Endothelial cell of umbilical vein (primary cell): ENCODE measurements at regions not wholly inside any gene's neighbourhood (a gene's known extent, or its start where the extent isn't known, plus 50 kb on each side); places are given as distances from the start of the nearest gene placed in this dataset.

Source experiments
- BruUV-seq: library from RNA; stranded (reverse); fragments of 400-500 nt; replicated peaks from 2 replicates; lab custom pipeline; 2021; lab: Mats Ljungman, UMichigan
- CTCF ChIA-PET: fragments of 300-600, 350-600 bp; sonication (Branson Sonifier 250); formaldehyde crosslinking; loops from one replicate; lab custom pipeline; 2021; ENCODE audit warnings: antibody characterized with exemption, inconsistent platforms; lab: Charles Lee
- POLR2A ChIA-PET: fragments of 300-600, 350-600 bp; sonication (Branson Sonifier 250); formaldehyde crosslinking; loops from one replicate; lab custom pipeline; 2021; ENCODE audit warnings: antibody characterized with exemption, inconsistent platforms; lab: Charles Lee
- DNase-seq: peaks from one replicate; pipeline ENCODE4 v3.0.0-alpha.2; 2011; ENCODE audit warnings: low read depth, low spot score
- FAIRE-seq: peaks from 2 replicates; lab custom pipeline; 2011; peaks lifted over from hg19 to GRCh38; lab: Jason Lieb, UNC
- H2AFZ ChIP-seq: 2 replicates; pipeline ENCODE4 v1.6.0; 2012; ENCODE audit warnings: low read depth, low read length, control low read depth, inconsistent platforms
- H3K27ac ChIP-seq: 2 replicates; pipeline ENCODE4 v1.5.1; 2011; ENCODE audit warnings: low read depth, mild to moderate bottlenecking, control low read depth, low read length, moderate library complexity; ENCODE audit not compliant: insufficient read depth
- H3K27me3 ChIP-seq, 2 experiments: 2 replicates each; pipeline versions ENCODE4 v1.6.0 to v1.6.1; 2011; ENCODE audit warnings: low read length in 2 of 2, mixed read lengths in 1 of 2; ENCODE audit not compliant: control insufficient read depth in 2 of 2, insufficient read depth in 2 of 2
- H3K36me3 ChIP-seq, 2 experiments: 2 replicates in 1 of 2; 3 replicates in 1 of 2; pipeline ENCODE4 v1.5.1; 2011; ENCODE audit warnings: low read length in 2 of 2, mild to moderate bottlenecking in 1 of 2, moderate library complexity in 1 of 2; ENCODE audit not compliant: control insufficient read depth in 2 of 2, insufficient read depth in 2 of 2; ENCODE audit errors: extremely low read depth in 1 of 2
- H3K4me1 ChIP-seq: 3 replicates; pipeline ENCODE4 v1.5.1; 2011; ENCODE audit warnings: mild to moderate bottlenecking, low read length; ENCODE audit not compliant: control insufficient read depth, insufficient read depth; ENCODE audit errors: extremely low read depth
- H3K4me2 ChIP-seq: 2 replicates; pipeline ENCODE4 v1.6.1; 2011; ENCODE audit warnings: low read length, control low read depth, mixed read lengths; ENCODE audit not compliant: insufficient read depth
- H3K4me3 ChIP-seq, 3 experiments: fragments of 200-600 bp in 1 of 3; sonication (generic), shearing (Covaris generic) in 1 of 3; replicated peaks in 1 of 3; 2 replicates each; pipeline ENCODE4 v1.5.1; 2011 to 2016; ENCODE audit warnings: control low read depth in 3 of 3, low read length in 3 of 3, mild to moderate bottlenecking in 2 of 3, inconsistent platforms in 1 of 3, low read depth in 1 of 3, moderate library complexity in 1 of 3; ENCODE audit not compliant: insufficient read depth in 1 of 3
- H3K79me2 ChIP-seq: 2 replicates; pipeline ENCODE4 v1.6.0; 2012; ENCODE audit warnings: low read length, inconsistent platforms; ENCODE audit not compliant: control insufficient read depth, insufficient read depth
- H3K9ac ChIP-seq: replicated peaks from 2 replicates; pipeline ENCODE3; 2011; ENCODE audit warnings: low read length, control low read depth; ENCODE audit not compliant: insufficient read depth; ENCODE audit errors: extremely low read depth
- H3K9me1 ChIP-seq: replicated peaks from 3 replicates; pipeline ENCODE4 v1.6.0; 2011; ENCODE audit warnings: mild to moderate bottlenecking, low read length; ENCODE audit not compliant: control insufficient read depth, insufficient read depth; ENCODE audit errors: extremely low read depth
- H3K9me3 ChIP-seq: replicated peaks from 2 replicates; pipeline ENCODE4 v1.5.1; 2012; ENCODE audit warnings: low read length, inconsistent platforms; ENCODE audit not compliant: control insufficient read depth, insufficient read depth
- H4K20me1 ChIP-seq: replicated peaks from 2 replicates; pipeline ENCODE3; 2011; ENCODE audit warnings: mild to moderate bottlenecking, low read length; ENCODE audit not compliant: control insufficient read depth, insufficient read depth; ENCODE audit errors: extremely low read depth
- CTCF ChIP-seq, 2 donors: IDR thresholded peaks; 1 replicate in 1 of 2; 2 replicates in 1 of 2; pipeline ENCODE4 v1.5.1; 2011; ENCODE audit warnings: low read length in 2 of 2, mild to moderate bottlenecking in 2 of 2, moderate library complexity in 2 of 2, control low read depth in 1 of 2, inconsistent platforms in 1 of 2, low read depth in 1 of 2; ENCODE audit not compliant: insufficient read depth in 1 of 2; ENCODE audit errors: extremely low read depth in 1 of 2
- EZH2 ChIP-seq: IDR thresholded peaks from 2 replicates; pipeline ENCODE4 v1.6.1; 2012; ENCODE audit warnings: borderline replicate concordance, low read depth, mild to moderate bottlenecking, moderate library complexity, low read length, inconsistent platforms; ENCODE audit not compliant: severe bottlenecking
- FOS ChIP-seq: IDR thresholded peaks from 2 replicates; pipeline ENCODE4 v1.6.1; 2011; ENCODE audit warnings: mild to moderate bottlenecking, low read length, moderate library complexity, borderline replicate concordance; ENCODE audit not compliant: insufficient read depth
- JUN ChIP-seq: IDR thresholded peaks from 2 replicates; pipeline ENCODE4 v1.6.1; 2011; ENCODE audit warnings: borderline replicate concordance, low read depth; ENCODE audit not compliant: insufficient read length, insufficient read depth
- MAX ChIP-seq: IDR thresholded peaks from 2 replicates; pipeline ENCODE4 v1.6.1; 2011; ENCODE audit not compliant: insufficient read depth, insufficient read length
- POLR2A ChIP-seq: IDR thresholded peaks from 2 replicates; pipeline ENCODE4 v1.6.1; 2012; ENCODE audit warnings: low read depth, mild to moderate bottlenecking, control low read depth, low read length
- POLR2AphosphoS5 ChIP-seq: IDR thresholded peaks from 2 replicates; pipeline ENCODE4 v1.6.1; 2012; ENCODE audit warnings: low read depth, mild to moderate bottlenecking, control low read depth, low read length, moderate library complexity; ENCODE audit not compliant: insufficient read depth
- dilution Hi-C: fragments of 300-500 bp; cut with MboI; formaldehyde crosslinking; loops from one replicate; pipeline ENCODE4 v1.15.0; 2019; ENCODE audit warnings: low sequenced_read_pairs; ENCODE audit not compliant: extremely low pct_ligation_motif_present
- intact Hi-C: fragments of 100-400 bp; cut with micrococcal nuclease; formaldehyde crosslinking; loops from one replicate; pipeline ENCODE4 v1.10.0; 2022

DNA sequence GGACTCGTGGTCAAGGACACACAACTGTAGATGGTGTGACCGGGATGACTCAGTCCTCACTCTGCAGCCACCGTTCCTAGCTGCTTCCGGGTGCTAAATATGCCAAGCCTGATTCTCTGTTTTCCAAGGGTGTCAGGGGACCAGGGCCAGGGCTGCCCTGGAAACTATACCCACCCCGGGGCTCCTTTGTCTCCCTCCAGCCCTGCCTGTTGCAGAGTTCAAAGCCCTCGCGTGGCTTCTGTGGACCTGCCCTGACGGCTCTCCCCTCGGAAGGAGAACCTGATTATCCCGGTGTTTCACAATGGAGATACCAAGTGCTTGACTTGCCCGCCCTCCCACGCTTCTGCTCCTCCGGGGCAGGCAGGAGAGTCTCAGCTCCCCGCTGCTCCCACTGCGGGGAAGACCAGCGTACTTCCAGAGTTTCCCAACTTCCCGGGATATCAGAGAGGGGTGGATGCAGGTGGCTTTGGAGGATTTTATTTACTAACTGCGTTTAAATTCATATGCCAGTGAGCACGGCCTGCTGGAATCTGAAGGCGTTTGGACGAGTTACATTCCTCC, 125.0 kb downstream of the ASB7 start:
- peaks cover 7% of the 10 kb centered on the region for H3K4me1 ChIP-seq
- H3K9ac ChIP-seq: no peak overlapping the region
- dilution Hi-C loops (no loop called here), intact Hi-C loops (no loop called here)
- no TSS peak for BruUV-seq
- H3K27ac ChIP-seq: no peak overlapping the region
- no peaks in the 10 kb centered on the region for H3K27me3 ChIP-seq
- TF ChIP-seq JUN (no peak), EZH2 (no peak), POLR2A (no peak), FOS (no peak)
- no peaks in the 10 kb centered on the region for H3K79me2 ChIP-seq
- no peak overlapping the region for H2AFZ ChIP-seq
- H3K9me1 ChIP-seq: no peaks in the 10 kb centered on the region
- FAIRE-seq (no peak), DNase-seq (no peak)
- ChIA-PET CTCF (no interaction called here), POLR2A (no interaction called here)
- H4K20me1 ChIP-seq: no peaks in the 10 kb centered on the region
- no peaks in the 10 kb centered on the region for H3K36me3 ChIP-seq
- no peak overlapping the region for H3K4me3 ChIP-seq
- H3K9me3 ChIP-seq: no peaks in the 10 kb centered on the region
- H3K4me2 ChIP-seq: no peak overlapping the region

- H2AFZ ChIP-seq: no peak overlapping the region
- H3K9ac ChIP-seq: no peak overlapping the region
- no peaks in the 10 kb centered on the region for H3K36me3 ChIP-seq
- no peaks in the 10 kb centered on the region for H3K4me1 ChIP-seq
- no peaks in the 10 kb centered on the region for H4K20me1 ChIP-seq
- H3K27ac ChIP-seq: no peak overlapping the region
- H3K27me3 ChIP-seq: no peaks in the 10 kb centered on the region
- ChIA-PET CTCF (interaction anchor here (1.0 kb wide), 1 partner anchor 144 kb away, joined by 4 read pairs; no protein-coding TSS in a partner anchor), POLR2A (no interaction called here)
- H3K9me3 ChIP-seq: no peaks in the 10 kb centered on the region
- intact Hi-C loops: no loop called here
- no peaks in the 10 kb centered on the region for H3K79me2 ChIP-seq
- H3K4me3 ChIP-seq: no peak overlapping the region
- BruUV-seq: no TSS peak
- H3K9me1 ChIP-seq: no peaks in the 10 kb centered on the region
- no peak for DNase-seq
- no peak for FAIRE-seq
- dilution Hi-C loops: no loop called here
- TF ChIP-seq CTCF (IDR thresholded peaks at IDR 0.05; ENCODE audit: extremely low read depth in 1 of 2, insufficient read depth in 1 of 2, low read depth in 1 of 2, low read length in 2 of 2) (no peak), MAX (no peak), POLR2AphosphoS5 (no peak)
- no peak overlapping the region for H3K4me2 ChIP-seq
These were observed 126.2 kb downstream of the ASB7 start for GRCh38 chr15:100728371-100729201.
